B cell (primary cell): ENCODE measurements at regions not wholly inside any gene's neighbourhood (a gene's known extent, or its start where the extent isn't known, plus 50 kb on each side); places are given as distances from the start of the nearest gene placed in this dataset.

Source experiments
- EZH2 ChIP-seq: IDR thresholded peaks from 2 replicates; pipeline ENCODE4 v1.6.1; 2012; ENCODE audit warnings: borderline replicate concordance, low read depth, mild to moderate bottlenecking, moderate library complexity, low read length; ENCODE audit not compliant: insufficient read depth, poor library complexity, severe bottlenecking
- TF ChIP-seq, protein P1 (sequence below): fragments of 200-600 bp; IDR thresholded peaks from one replicate; pipeline ENCODE4 v1.8.0; 2022; ENCODE audit warnings: antibody characterized with exemption, mild to moderate bottlenecking

DNA sequence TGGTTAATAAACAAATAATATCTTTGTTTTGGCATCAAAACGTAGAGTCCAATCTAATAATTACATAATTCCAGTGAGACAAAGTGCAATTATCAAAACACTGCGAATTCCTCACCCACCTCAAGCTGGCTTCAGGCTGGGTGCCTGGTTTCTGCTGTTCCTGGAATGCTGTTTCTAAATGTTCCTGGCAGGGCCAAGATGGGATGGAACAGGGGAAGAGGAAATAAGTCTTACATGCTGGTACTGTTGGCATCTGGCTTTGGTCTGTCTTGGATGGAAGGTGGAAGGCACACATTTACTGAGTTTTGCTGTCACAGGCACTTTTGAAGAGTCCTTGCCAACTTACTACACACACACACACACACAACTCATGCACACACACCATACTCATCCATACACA lies 101.9 kb upstream of the SLCO3A1 start:
- no peak for TF ChIP-seq EZH2
- TF ChIP-seq, protein P1, sequence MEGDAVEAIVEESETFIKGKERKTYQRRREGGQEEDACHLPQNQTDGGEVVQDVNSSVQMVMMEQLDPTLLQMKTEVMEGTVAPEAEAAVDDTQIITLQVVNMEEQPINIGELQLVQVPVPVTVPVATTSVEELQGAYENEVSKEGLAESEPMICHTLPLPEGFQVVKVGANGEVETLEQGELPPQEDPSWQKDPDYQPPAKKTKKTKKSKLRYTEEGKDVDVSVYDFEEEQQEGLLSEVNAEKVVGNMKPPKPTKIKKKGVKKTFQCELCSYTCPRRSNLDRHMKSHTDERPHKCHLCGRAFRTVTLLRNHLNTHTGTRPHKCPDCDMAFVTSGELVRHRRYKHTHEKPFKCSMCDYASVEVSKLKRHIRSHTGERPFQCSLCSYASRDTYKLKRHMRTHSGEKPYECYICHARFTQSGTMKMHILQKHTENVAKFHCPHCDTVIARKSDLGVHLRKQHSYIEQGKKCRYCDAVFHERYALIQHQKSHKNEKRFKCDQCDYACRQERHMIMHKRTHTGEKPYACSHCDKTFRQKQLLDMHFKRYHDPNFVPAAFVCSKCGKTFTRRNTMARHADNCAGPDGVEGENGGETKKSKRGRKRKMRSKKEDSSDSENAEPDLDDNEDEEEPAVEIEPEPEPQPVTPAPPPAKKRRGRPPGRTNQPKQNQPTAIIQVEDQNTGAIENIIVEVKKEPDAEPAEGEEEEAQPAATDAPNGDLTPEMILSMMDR, result no peak
